SK-N-SH treated with all-trans-retinoic acid at 6 μM for 48 hours (cell line): ENCODE measurements at regions not wholly inside any gene's neighbourhood (a gene's known extent, or its start where the extent isn't known, plus 50 kb on each side); places are given as distances from the start of the nearest gene placed in this dataset.

Experiments used
- ESRRG ChIP-seq: fragments of 250-450 bp; sonication (Bioruptor Pico); IDR thresholded peaks from 2 replicates; pipeline ENCODE4 v1.6.1; 2021; ENCODE audit warnings: mild to moderate bottlenecking
- PATZ1 ChIP-seq: fragments of 250-450 bp; sonication (Bioruptor Pico); IDR thresholded peaks from 2 replicates; pipeline ENCODE4 v1.8.0; 2020; ENCODE audit warnings: mild to moderate bottlenecking, moderate library complexity, borderline replicate concordance
- PPARA ChIP-seq: fragments of 250-450 bp; sonication (Bioruptor Pico); IDR thresholded peaks from 2 replicates; pipeline ENCODE4 v1.5.0; 2020; ENCODE audit warnings: mild to moderate bottlenecking, borderline replicate concordance
- RARB ChIP-seq: fragments of 250-450 bp; sonication (Bioruptor Pico); IDR thresholded peaks from 2 replicates; pipeline ENCODE4 v1.8.0; 2021; ENCODE audit warnings: mild to moderate bottlenecking, moderate library complexity
- SNAI2 ChIP-seq: fragments of 250-450 bp; sonication (Bioruptor Pico); IDR thresholded peaks from 2 replicates; pipeline ENCODE4 v1.5.0; 2020; ENCODE audit warnings: mild to moderate bottlenecking, moderate library complexity
- TOX ChIP-seq: fragments of 250-450 bp; sonication (Bioruptor Pico); IDR thresholded peaks from 2 replicates; pipeline ENCODE4 v1.8.0; 2021; ENCODE audit warnings: mild to moderate bottlenecking, moderate library complexity, borderline replicate concordance

- TF ChIP-seq TOX (CRISPR knock-in tag) (no peak), SNAI2 (CRISPR knock-in tag) (no peak), ESRRG (CRISPR knock-in tag) (no peak), PATZ1 (CRISPR knock-in tag) (no peak), PPARA (CRISPR knock-in tag) (no peak), RARB (CRISPR knock-in tag) (no peak)
These were observed 257.4 kb upstream of the SLC14A2 start for GRCh38 chr18:45357686-45358470.
